ENCODE measurements at regions not wholly inside any gene's neighbourhood (a gene's known extent, or its start where the extent isn't known, plus 50 kb on each side); places are given as distances from the start of the nearest gene placed in this dataset.

GRCh38 chr15:36029606-36030210, 483.7 kb upstream of the DPH6 start:
- Histone ChIP-seq H3K4me3 (no peak overlapping the region), H3K9ac (ENCODE audit: control insufficient read depth, insufficient read depth, low read length) (no peak overlapping the region), H3K27ac (ENCODE audit: control insufficient read depth, insufficient read depth) (no peak overlapping the region), H2AFZ (ENCODE audit: control insufficient read depth, low read depth, low read length) (no peak overlapping the region), H3K36me3 (ENCODE audit: control insufficient read depth in 2 of 2, insufficient read depth in 2 of 2, low read length in 1 of 2) (no peaks in the 10 kb centered on the region), H3K9me3 (replicated peaks; ENCODE audit: control insufficient read depth, insufficient read depth, low read length) (no peaks in the 10 kb centered on the region), H3K4me2 (ENCODE audit: control insufficient read depth, insufficient read depth) (no peak overlapping the region), H3K27me3 (replicated peaks in 1 of 2; ENCODE audit: control insufficient read depth in 2 of 2, insufficient read depth in 2 of 2, low read length in 1 of 2) (no peaks in the 10 kb centered on the region), H4K20me1 (ENCODE audit: control insufficient read depth, insufficient read depth) (no peaks in the 10 kb centered on the region), H3K4me1 (ENCODE audit: control insufficient read depth, insufficient read depth, low read length) (no peaks in the 10 kb centered on the region), H3K79me2 (ENCODE audit: control insufficient read depth, insufficient read depth, low read length) (no peaks in the 10 kb centered on the region)
- DNase-seq (ENCODE audit: low read depth, low spot score) (no peak), FAIRE-seq (no peak), ATAC-seq (no peak)
- no TSS peak for BruUV-seq (replicated peaks)
- ChIA-PET SMC1A (ENCODE audit: uncharacterized antibody, unreplicated experiment) (no interaction called here), CTCF (no interaction called here), POLR2A (no interaction called here), RAD21 (ENCODE audit: unreplicated experiment) (no interaction called here)
- in situ Hi-C loops (cut with MboI): no loop called here
- TF ChIP-seq NRF1 (conservative IDR thresholded peaks at IDR 0.05; ENCODE audit: low read depth, low read length) (no peak), SREBF2 (IDR thresholded peaks at IDR 0.05; ENCODE audit: low read length) (no peak), CHD2 (IDR thresholded peaks at IDR 0.05; ENCODE audit: borderline replicate concordance, low read depth, low read length) (no peak), JUND (IDR thresholded peaks at IDR 0.05; ENCODE audit: low read depth, low read length) (no peak), MAX (IDR thresholded peaks at IDR 0.05; ENCODE audit: low read depth, low read length) (no peak), SMAD5 (IDR thresholded peaks at IDR 0.05; ENCODE audit: low read depth) (no peak), NR2C1 (IDR thresholded peaks at IDR 0.05) (no peak), KDM1A (IDR thresholded peaks at IDR 0.05; ENCODE audit: borderline replicate concordance) (no peak), FOXM1 (IDR thresholded peaks at IDR 0.05; ENCODE audit: low read depth, low read length) (no peak), IKZF2 (IDR thresholded peaks at IDR 0.05) (no peak), NFYB (IDR thresholded peaks at IDR 0.05; ENCODE audit: insufficient read depth, low read depth, low read length) (no peak), ATF2 (IDR thresholded peaks at IDR 0.05; ENCODE audit: low read length) (no peak), NKRF (conservative IDR thresholded peaks at IDR 0.05) (no peak), MXI1 (IDR thresholded peaks at IDR 0.05; ENCODE audit: low read depth, low read length) (no peak)
- intact Hi-C loops (cut with micrococcal nuclease; ENCODE audit: unreplicated experiment): no loop called here
- 36% methylated on average over 5 of the region's 5 CpGs for WGBS (ENCODE audit: insufficient coverage, insufficient replicate concordance, low lambda C conversion rate, missing lambda C conversion rate)

All from GM12878 (cell line).